ENCODE measurements at regions not wholly inside any gene's neighbourhood (a gene's known extent, or its start where the extent isn't known, plus 50 kb on each side); places are given as distances from the start of the nearest gene placed in this dataset.

GRCh38 chr9:108382310-108382709 is 473.5 kb downstream of the ACTL7B start:
- Histone ChIP-seq H3K36me3 (ENCODE audit: control insufficient read depth, insufficient read depth, low read length) (no peaks in the 10 kb centered on the region), H3K4me1 (ENCODE audit: control insufficient read depth, insufficient read depth, low read length) (no peaks in the 10 kb centered on the region), H3K9ac (ENCODE audit: low read length) (no peak overlapping the region), H3K9me3 (ENCODE audit: control insufficient read depth, insufficient read depth, low read depth, low read length) (no peaks in the 10 kb centered on the region), H3K27ac (ENCODE audit: low read depth, low read length) (no peak overlapping the region), H3K27me3 (ENCODE audit: control insufficient read depth, insufficient read depth, low read length) (no peaks in the 10 kb centered on the region), H3K4me3 (ENCODE audit: low read depth, low read length) (no peak overlapping the region)

GRCh38 chr9:108377881-108378280 is 477.9 kb downstream of the ACTL7B start:
- H3K27ac ChIP-seq (ENCODE audit: low read depth, low read length), result no peak overlapping the region
- no peak overlapping the region for H3K9ac ChIP-seq (ENCODE audit: low read length)
- no peak overlapping the region for H3K4me3 ChIP-seq (ENCODE audit: low read depth, low read length)
- H3K36me3 ChIP-seq (ENCODE audit: control insufficient read depth, insufficient read depth, low read length), result no peaks in the 10 kb centered on the region
- H3K27me3 ChIP-seq (ENCODE audit: control insufficient read depth, insufficient read depth, low read length), result no peaks in the 10 kb centered on the region
- H3K9me3 ChIP-seq (ENCODE audit: control insufficient read depth, insufficient read depth, low read depth, low read length), result no peaks in the 10 kb centered on the region
- no peaks in the 10 kb centered on the region for H3K4me1 ChIP-seq (ENCODE audit: control insufficient read depth, insufficient read depth, low read length)

GRCh38 chr9:108377382-108377781 is 478.4 kb downstream of the ACTL7B start:
- H3K27ac ChIP-seq (ENCODE audit: low read depth, low read length), result no peak overlapping the region
- no peaks in the 10 kb centered on the region for H3K36me3 ChIP-seq (ENCODE audit: control insufficient read depth, insufficient read depth, low read length)
- H3K9me3 ChIP-seq (ENCODE audit: control insufficient read depth, insufficient read depth, low read depth, low read length), result no peaks in the 10 kb centered on the region
- H3K9ac ChIP-seq (ENCODE audit: low read length), result no peak overlapping the region
- no peaks in the 10 kb centered on the region for H3K4me1 ChIP-seq (ENCODE audit: control insufficient read depth, insufficient read depth, low read length)
- no peak overlapping the region for H3K4me3 ChIP-seq (ENCODE audit: low read depth, low read length)
- no peaks in the 10 kb centered on the region for H3K27me3 ChIP-seq (ENCODE audit: control insufficient read depth, insufficient read depth, low read length)

GRCh38 chr9:108376140-108376539 is 479.6 kb downstream of the ACTL7B start:
- no peak overlapping the region for H3K4me3 ChIP-seq (ENCODE audit: low read depth, low read length)
- H3K9ac ChIP-seq (ENCODE audit: low read length), result no peak overlapping the region

GRCh38 chr9:108374626-108375025 is 481.2 kb downstream of the ACTL7B start:
- Histone ChIP-seq H3K4me3 (ENCODE audit: low read depth, low read length) (no peak overlapping the region), H3K9me3 (ENCODE audit: control insufficient read depth, insufficient read depth, low read depth, low read length) (no peaks in the 10 kb centered on the region; the same call in 1 of the 2 replicates), H3K9ac (ENCODE audit: low read length) (no peak overlapping the region), H3K4me1 (ENCODE audit: control insufficient read depth, insufficient read depth, low read length) (no peaks in the 10 kb centered on the region), H3K27me3 (ENCODE audit: control insufficient read depth, insufficient read depth, low read length) (no peaks in the 10 kb centered on the region), H3K36me3 (ENCODE audit: control insufficient read depth, insufficient read depth, low read length) (no peaks in the 10 kb centered on the region), H3K27ac (ENCODE audit: low read depth, low read length) (no peak overlapping the region)

More at GRCh38 chr9:108376140-108376539, 479.6 kb downstream of the ACTL7B start:
- H3K27me3 ChIP-seq (ENCODE audit: control insufficient read depth, insufficient read depth, low read length), result no peaks in the 10 kb centered on the region
- H3K9me3 ChIP-seq (ENCODE audit: control insufficient read depth, insufficient read depth, low read depth, low read length), result no peaks in the 10 kb centered on the region
- no peaks in the 10 kb centered on the region for H3K36me3 ChIP-seq (ENCODE audit: control insufficient read depth, insufficient read depth, low read length)
- H3K4me1 ChIP-seq (ENCODE audit: control insufficient read depth, insufficient read depth, low read length), result no peaks in the 10 kb centered on the region
- H3K27ac ChIP-seq (ENCODE audit: low read depth, low read length), result no peak overlapping the region

GRCh38 chr9:108367188-108367587 is 488.6 kb downstream of the ACTL7B start:
- no peak overlapping the region for H3K9ac ChIP-seq (ENCODE audit: low read length)
- H3K27me3 ChIP-seq (ENCODE audit: control insufficient read depth, insufficient read depth, low read length), result no peaks in the 10 kb centered on the region
- no peaks in the 10 kb centered on the region for H3K36me3 ChIP-seq (ENCODE audit: control insufficient read depth, insufficient read depth, low read length)
- H3K4me1 ChIP-seq (ENCODE audit: control insufficient read depth, insufficient read depth, low read length), result no peaks in the 10 kb centered on the region
- H3K9me3 ChIP-seq (ENCODE audit: control insufficient read depth, insufficient read depth, low read depth, low read length), result peaks cover 2% of the 10 kb centered on the region; the same call in 1 of the 2 replicates
- no peak overlapping the region for H3K4me3 ChIP-seq (ENCODE audit: low read depth, low read length)
- no peak overlapping the region for H3K27ac ChIP-seq (ENCODE audit: low read depth, low read length)

GRCh38 chr9:108363311-108363710 is 492.5 kb downstream of the ACTL7B start:
- Histone ChIP-seq H3K9me3 (ENCODE audit: control insufficient read depth, insufficient read depth, low read depth, low read length) (peaks cover 2% of the 10 kb centered on the region; the same call in 1 of the 2 replicates), H3K27ac (ENCODE audit: low read depth, low read length) (no peak overlapping the region), H3K9ac (ENCODE audit: low read length) (no peak overlapping the region), H3K4me3 (ENCODE audit: low read depth, low read length) (no peak overlapping the region), H3K36me3 (ENCODE audit: control insufficient read depth, insufficient read depth, low read length) (no peaks in the 10 kb centered on the region), H3K27me3 (ENCODE audit: control insufficient read depth, insufficient read depth, low read length) (no peaks in the 10 kb centered on the region), H3K4me1 (ENCODE audit: control insufficient read depth, insufficient read depth, low read length) (no peaks in the 10 kb centered on the region)

- H3K9me3 ChIP-seq (ENCODE audit: control insufficient read depth, insufficient read depth, low read depth, low read length), result no peaks in the 10 kb centered on the region
- H3K4me1 ChIP-seq (ENCODE audit: control insufficient read depth, insufficient read depth, low read length), result no peaks in the 10 kb centered on the region
- H3K27ac ChIP-seq (ENCODE audit: low read depth, low read length), result no peak overlapping the region
- H3K27me3 ChIP-seq (ENCODE audit: control insufficient read depth, insufficient read depth, low read length), result no peaks in the 10 kb centered on the region
- no peak overlapping the region for H3K9ac ChIP-seq (ENCODE audit: low read length)
- no peak overlapping the region for H3K4me3 ChIP-seq (ENCODE audit: low read depth, low read length)
- no peaks in the 10 kb centered on the region for H3K36me3 ChIP-seq (ENCODE audit: control insufficient read depth, insufficient read depth, low read length)
Observed at GRCh38 chr9:108360304-108360703, 495.5 kb downstream of the ACTL7B start.

GRCh38 chr9:108356806-108357205 is 499.0 kb downstream of the ACTL7B start:
- H3K9me3 ChIP-seq (ENCODE audit: control insufficient read depth, insufficient read depth, low read depth, low read length), result no peaks in the 10 kb centered on the region
- H3K36me3 ChIP-seq (ENCODE audit: control insufficient read depth, insufficient read depth, low read length), result no peaks in the 10 kb centered on the region
- H3K4me1 ChIP-seq (ENCODE audit: control insufficient read depth, insufficient read depth, low read length), result no peaks in the 10 kb centered on the region
- H3K4me3 ChIP-seq (ENCODE audit: low read depth, low read length), result no peak overlapping the region
- H3K9ac ChIP-seq (ENCODE audit: low read length), result no peak overlapping the region
- no peaks in the 10 kb centered on the region for H3K27me3 ChIP-seq (ENCODE audit: control insufficient read depth, insufficient read depth, low read length)
- no peak overlapping the region for H3K27ac ChIP-seq (ENCODE audit: low read depth, low read length)

GRCh38 chr9:108351571-108351970 is 504.2 kb downstream of the ACTL7B start:
- Histone ChIP-seq H3K4me1 (ENCODE audit: control insufficient read depth, insufficient read depth, low read length) (no peaks in the 10 kb centered on the region), H3K27ac (ENCODE audit: low read depth, low read length) (no peak overlapping the region), H3K9me3 (ENCODE audit: control insufficient read depth, insufficient read depth, low read depth, low read length) (no peaks in the 10 kb centered on the region), H3K4me3 (ENCODE audit: low read depth, low read length) (no peak overlapping the region), H3K36me3 (ENCODE audit: control insufficient read depth, insufficient read depth, low read length) (no peaks in the 10 kb centered on the region), H3K27me3 (ENCODE audit: control insufficient read depth, insufficient read depth, low read length) (no peaks in the 10 kb centered on the region), H3K9ac (ENCODE audit: low read length) (no peak overlapping the region)

GRCh38 chr9:108347463-108348188 is 508.2 kb downstream of the ACTL7B start:
- H3K36me3 ChIP-seq (ENCODE audit: control insufficient read depth, insufficient read depth, low read length), result no peaks in the 10 kb centered on the region

More at GRCh38 chr9:108347463-108348188, 508.2 kb downstream of the ACTL7B start:
- Histone ChIP-seq H3K4me1 (ENCODE audit: control insufficient read depth, insufficient read depth, low read length) (no peaks in the 10 kb centered on the region), H3K4me3 (ENCODE audit: low read depth, low read length) (no peak overlapping the region), H3K9me3 (ENCODE audit: control insufficient read depth, insufficient read depth, low read depth, low read length) (no peaks in the 10 kb centered on the region), H3K9ac (ENCODE audit: low read length) (no peak overlapping the region), H3K27ac (ENCODE audit: low read depth, low read length) (no peak overlapping the region), H3K27me3 (ENCODE audit: control insufficient read depth, insufficient read depth, low read length) (no peaks in the 10 kb centered on the region)

Data from HUES6 (cell line).